HPDE6-E6E7 (cell line): ENCODE measurements at regions not wholly inside any gene's neighbourhood (a gene's known extent, or its start where the extent isn't known, plus 50 kb on each side); places are given as distances from the start of the nearest gene placed in this dataset.
"Not testable (repeated sequence)": the region's sequence is repeated elsewhere in the genome, so short reads cannot be mapped to it uniquely, and the experiment has no call there.

Source experiments
- DNase-seq: peaks from one replicate; pipeline ENCODE4 v3.0.0; 2011; ENCODE audit warnings: missing footprints; ENCODE audit errors: extremely low spot score

DNA sequence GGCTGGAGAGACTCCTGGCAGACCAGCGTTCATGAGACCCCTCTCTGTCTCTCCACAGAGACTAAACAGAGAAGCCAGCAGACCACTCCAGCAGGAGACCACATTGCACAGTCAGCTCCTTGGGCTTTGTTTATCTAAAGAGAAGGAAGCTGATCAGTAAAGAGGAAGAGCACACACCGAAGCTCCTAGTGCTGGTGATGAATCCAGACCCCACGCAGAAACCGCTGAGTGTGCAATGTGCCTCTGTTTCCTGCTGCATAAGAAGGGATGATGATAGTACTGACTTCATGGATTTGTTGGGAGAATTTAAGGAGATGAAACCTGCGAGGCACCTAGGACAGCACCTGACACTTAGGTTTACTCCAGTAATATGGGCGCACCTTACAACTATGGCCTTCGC is 544.1 kb upstream of the ID2 start:
- DNase-seq = no peak

DNA sequence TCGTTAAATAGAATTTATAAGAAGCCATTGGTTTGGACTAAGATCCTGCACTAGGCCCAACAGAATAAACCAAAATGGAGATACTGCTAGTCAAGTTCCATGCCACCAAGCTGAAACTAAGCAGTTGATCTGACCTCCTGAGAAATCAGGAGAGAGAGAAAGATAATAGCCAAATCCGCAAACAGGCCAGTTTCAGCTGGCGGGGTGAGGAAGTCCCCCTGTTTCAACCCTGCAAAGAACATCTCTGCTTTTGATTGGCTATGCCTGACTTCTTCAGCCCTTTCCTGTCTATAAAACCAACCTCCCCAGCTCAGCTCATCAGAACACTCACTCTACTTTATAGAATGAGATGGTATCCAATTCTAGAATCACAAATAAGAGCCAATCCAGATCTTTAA is 543.3 kb upstream of the ID2 start:
- DNase-seq = no peak

DNA sequence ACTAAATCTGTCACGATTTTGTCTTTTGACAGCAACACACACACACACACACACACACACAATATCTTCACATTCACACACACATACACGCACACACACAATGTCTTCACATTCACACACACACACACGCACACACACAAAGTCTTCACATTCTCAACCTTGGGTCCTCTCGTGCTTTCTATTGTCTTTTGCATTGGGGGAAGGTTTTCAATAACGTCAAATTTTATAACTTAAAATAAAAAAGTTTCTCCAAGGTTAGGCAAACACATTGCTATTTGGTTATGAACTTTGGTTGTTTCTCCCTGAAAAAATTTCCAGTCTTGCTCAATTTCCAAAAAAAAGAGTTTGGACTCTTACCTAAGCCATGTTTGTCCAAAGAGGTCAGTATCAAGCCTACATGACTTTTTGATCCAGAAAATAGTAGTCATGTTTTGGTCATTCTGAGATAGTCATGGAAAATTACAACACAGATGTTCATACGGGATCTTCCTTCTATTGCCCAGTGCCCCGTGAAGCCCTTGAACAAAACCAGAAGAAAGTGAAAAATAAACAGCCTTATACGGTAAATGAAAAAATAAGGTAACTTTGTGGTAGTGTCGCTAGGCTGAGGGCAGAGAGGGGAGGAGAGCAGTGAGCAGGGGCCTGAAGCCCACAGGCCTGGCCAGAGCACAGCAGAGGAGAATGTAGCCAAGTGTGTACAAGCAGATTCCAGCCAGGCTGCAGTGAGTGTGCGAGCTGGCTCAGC is 542.8 kb upstream of the ID2 start:
- DNase-seq = no peak

DNA sequence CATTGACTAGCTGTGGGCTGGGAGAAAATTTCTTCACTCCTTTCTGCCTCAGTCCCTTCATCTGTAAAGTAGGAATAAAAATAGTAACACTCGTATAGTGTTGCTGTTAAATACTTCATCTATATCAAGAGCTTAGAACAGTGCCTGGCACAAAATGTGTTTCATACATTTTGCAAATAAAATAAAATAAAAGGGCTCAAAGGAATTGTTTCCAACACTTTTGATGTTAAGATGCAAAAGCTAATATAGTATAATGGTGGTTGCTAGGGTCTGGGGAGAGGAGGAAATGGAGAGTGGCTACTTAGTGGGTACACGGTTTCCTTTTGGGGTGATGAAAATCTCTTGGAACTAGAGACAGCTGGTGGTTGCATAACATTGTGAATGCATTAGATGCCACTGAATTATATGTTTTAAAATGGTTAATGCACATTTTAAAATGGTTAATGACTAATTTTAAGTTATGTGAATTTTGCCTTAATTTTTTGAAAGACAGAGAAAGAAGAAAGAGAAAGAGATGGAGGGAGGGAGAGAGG is 542.1 kb upstream of the ID2 start:
- DNase-seq = no peak

DNA sequence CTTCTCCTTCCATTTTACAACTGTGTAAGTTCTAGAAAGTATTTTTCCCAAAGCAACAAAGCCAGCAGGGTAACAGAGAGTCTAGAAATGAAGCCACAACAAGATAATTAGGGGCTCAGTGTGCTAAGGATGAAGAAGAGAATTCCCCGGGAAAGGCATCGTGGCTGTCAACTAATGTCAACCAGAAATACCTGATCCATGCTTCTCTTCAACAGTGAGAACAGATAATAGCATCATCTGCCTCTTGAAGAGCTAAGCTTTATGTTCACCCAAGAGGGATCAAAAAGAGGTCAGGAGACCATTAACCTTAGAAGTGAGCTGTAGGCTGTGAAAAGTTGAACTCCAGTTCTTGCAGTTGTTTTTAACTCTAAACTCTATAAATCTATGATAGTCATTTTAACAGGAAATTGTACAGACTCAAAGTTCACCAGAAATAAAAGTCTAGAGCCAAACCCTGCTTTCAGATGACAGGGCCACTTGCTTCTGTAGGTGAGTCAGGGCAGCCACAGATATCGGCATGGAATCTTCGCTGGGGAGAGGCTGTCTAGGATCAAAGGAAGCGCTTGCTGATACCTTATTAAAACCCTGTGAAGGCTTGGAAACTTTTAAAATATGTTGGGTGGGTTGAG is 540.7 kb upstream of the ID2 start:
- DNase-seq = no peak

DNA sequence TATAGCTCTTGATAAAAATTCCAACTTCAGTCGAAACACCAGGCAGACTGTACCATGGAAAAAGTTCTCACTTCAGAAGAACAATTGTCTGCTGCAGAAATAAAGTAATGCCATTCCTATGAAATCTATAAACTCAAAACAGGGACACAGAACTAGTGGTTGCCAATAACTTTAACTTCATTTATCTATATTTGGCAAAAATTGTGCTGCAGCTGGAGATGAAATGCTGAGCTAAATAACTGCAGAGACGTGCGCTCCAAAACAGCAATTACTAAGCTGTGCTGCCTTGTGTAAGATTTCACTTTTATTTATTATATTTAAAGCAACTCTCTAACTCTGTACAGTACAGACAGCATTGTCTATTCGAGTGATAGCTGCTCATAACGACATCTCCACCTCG is 540.1 kb upstream of the ID2 start:
- no peak for DNase-seq

DNA sequence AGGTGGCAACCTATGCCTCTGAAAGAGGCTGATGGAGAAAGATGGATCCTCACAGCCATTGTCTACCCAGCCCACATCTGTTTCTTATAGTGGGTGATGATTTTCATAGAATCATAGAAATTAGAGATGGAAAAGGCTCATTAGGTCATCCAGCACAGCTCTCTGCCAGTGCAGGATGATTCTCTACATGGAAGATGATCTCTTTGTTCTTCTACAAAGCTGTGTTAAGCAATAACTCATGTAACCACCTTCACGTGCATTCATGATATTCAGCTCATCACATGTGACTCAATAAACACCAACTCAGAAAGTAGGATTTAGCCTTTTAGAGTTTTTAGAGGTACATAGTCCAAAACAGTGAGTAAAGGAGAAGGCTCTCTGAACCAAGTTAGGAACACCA is 539.4 kb upstream of the ID2 start:
- no peak for DNase-seq

DNA sequence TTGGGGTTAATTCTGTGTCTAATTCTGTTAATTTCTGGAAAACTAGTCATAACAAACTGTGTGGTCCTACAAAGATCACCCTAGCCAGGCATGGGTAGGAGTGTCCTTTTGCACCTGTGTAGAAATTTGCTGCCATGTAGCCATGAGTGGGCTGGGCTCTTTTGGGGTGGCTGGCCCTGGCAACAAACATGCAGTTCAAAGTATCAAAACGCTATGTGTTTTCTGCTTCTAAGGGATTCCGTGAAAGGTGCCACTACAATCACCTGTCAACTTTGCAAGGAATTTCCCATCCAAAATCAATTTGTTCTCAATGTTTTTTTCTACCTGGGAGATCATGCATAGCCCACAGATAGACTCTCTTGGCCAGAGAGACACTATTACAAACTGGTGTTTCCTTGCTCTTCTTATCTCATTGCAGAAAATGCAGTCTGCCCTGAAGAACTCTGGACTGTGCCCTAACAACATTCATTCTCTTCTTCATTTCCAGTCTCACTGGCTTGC is 537.7 kb upstream of the ID2 start:
- no peak for DNase-seq

DNA sequence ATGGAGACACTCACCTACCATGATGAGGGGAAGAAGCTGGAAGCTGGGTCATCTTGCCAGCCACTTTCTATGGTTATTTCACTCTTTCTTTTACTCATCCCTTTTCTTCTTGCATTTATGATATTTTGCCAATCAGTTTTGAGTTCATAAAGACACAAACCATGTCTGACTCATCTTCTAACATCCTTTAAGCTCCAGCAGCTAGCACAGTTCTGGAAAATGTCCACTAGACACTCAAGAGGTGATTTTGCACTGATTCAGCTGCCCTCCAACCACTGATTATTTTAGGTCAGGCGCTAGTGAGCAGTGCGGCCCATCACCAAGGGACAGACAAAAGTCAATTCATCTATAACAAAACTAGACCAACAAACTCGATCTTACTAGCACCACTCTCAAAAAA is 537.1 kb upstream of the ID2 start:
- DNase-seq = no peak

DNA sequence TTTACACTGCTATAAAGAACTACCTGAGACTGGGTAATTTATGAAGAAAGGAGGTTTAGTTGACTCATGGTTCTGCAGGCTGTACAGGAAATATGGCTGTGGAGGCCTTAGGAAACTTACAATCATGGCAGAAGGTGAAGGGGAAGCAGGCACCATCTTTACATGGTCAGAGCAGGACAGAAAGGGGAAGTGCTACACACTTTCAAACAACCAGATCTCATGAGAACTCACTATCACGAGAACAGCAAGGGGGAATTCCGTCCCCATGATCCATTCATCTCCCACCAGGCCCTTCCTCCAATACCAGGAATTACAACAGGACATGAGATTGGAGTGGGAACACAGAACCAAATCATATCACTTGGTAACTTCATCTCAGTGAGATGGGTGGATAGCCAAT is 536.5 kb upstream of the ID2 start:
- not testable (repeated sequence) for DNase-seq

DNA sequence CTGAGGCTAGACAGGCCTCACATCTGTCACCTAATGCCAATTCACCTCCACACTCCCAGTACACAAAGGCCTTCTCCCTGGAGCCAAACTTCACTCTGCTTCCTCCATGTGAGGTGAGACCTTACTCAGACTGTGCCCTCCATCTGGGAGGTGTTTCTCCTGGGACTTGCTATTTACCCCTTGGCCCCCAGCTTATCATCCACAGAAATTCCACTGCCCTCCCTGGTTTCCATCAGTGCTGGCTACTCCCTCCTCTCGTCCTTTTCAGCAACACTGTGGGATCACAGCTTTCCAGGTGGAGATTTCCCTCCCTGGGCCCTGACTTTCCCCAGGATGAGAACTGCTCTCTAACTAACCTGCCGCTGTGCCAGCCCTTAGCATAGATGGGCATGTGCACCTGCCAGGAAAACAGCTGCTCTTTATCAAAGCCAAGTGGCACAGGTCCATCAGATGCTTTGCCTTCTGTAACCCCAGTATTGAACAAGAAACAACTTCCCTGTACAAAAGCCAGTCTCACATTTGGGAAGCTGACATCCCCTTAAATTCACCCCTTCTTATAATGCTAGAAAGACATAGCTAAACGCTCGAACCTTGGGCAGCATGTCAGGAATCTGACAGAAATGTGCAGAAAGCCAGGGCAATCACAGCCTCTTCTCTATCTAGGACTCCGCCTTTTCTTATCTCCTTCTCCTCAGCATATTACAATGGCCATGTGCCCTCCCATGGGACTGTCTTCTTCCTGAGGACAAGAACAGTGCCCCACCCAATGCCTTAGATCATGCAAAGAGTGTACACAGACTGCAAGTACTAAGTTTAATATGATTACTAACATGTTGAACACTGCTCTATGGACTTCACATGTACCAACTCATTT is 535.5 kb upstream of the ID2 start:
- DNase-seq = no peak

DNA sequence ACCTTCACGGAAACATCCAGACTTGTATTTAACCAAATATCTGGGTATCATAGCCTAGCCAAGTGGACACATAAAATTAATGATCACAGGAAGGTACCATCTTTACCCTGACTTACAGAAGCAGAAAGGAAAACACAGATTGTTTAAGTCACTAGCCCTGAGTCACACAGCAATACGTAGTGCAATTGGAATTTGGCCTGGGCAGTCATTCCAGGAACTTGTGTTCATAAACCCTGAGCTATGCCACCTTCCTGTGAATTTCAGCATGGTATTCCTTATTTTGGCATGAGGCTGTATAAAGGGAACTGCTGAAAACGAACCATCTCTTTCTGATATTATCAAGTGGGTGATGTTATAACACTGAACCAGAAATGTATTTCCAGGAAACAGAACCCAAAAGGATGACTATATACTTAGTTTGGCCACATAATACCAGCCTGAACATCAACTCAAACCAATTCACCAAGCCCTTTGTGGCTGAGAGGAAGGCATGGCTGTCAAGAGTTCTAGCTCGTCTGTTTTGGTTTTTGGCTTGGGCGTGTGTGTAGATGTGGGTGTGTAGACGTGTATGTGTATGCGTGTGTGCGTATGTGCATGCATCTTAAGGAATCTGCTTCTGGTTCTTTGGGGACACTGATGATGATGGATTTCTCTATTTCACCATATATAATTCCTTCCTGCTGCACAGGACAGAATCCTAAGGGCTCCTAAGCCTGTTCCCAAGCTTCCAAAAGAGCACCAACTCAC is 533.4 kb upstream of the ID2 start:
- DNase-seq = no peak

DNA sequence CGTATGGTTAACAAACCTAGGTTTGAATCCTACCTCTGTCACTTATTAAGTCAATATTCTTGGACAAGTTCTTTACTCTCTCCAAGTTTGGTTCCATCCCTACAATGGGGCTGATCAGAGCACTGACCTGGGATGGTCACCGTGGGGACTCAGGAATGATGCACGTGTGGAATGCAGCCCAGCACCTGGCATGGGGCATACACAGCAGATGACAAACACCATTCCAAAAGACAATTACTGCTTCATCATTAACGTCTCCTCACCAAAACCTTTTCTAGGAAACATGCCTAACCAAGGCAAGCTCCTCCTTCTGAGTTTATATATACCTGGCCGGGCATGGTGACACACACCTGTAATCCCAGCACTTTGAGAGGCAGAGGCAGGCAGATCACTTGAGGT is 532.9 kb upstream of the ID2 start:
- no peak for DNase-seq

DNA sequence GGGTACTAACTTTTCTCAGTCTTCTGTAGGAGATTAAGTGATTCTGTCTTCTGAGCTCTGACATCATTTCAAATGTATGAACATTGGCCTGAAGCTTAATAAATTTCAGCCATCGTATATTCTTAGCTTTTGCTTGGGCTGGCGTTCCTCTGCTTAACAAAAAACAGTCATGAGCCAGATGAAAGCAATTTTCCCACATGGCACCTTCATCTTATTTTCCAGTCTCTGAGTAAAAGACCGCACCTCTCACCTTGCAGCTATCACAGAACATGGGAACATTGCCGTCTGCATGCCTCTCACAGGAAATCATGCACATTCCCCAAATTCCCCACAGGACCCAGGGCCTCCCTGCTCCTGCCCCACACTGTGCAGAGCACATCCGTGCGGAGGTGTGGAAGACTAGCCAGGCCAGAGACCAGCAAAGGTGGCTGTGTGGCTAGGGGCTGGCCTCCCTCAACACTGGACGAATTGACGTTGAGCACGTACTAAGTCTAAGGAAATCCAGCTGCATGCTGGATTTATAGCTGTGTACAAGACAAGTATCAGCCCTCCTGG is 531.8 kb upstream of the ID2 start:
- no peak for DNase-seq

DNA sequence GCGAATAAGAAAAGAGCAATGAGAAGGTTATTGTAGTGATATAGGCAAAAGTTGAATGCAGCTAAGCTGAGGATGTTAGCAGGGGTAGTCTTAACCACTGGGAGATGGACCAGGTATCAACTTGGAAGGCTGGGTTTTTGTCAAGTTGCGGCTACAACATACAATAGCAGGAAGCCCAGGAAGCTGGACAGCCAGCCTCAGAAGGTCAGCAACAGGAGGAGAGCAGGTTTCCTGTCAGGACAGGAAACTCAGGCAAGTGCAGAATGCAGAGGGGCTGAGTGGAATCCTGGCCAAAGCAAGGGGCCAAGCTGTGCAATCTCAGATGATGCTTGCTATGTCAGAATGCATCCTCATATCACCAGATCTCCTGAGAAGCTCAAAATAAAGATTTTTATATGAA is 530.0 kb upstream of the ID2 start:
- no peak for DNase-seq

DNA sequence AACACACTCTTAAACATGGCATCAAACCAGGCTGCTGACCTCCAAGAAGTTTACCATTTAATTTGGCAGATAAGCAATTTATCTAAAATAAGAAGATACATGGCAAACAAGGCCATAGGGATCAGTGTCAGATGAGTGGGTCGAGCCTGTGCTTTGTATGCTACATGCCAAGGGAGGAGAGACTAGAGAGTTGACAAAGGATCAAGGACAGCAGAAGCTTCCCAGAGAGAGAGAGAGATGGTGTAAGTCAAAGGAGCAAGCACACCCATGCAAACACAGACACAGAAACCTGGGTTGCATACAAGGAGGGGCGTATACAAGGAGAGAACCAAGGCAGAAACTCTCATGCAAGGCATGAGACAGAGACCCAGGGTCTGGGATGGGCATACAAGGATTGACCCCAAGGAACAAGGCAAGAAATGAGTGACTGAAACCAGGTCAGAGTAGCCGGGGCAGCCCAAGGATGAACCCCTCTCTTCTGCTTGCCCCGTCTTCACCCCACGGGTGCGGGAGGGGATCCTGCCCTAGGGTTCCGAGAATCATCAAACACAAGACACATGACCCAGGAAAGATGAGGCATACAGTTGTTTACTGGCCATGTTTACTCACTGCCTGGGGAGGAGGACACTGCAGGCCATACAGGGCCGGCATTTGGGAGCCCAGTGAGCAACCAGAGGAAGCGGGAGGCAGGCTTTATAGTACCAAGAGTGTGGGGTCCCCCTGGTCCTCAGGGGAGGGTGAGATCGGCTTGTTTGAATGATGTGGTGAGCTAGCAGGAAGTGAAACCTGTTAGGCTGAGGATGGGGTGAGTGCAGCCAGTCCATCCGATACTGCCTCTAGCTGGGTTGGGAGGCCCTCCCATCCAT is 529.2 kb upstream of the ID2 start:
- DNase-seq = no peak

DNA sequence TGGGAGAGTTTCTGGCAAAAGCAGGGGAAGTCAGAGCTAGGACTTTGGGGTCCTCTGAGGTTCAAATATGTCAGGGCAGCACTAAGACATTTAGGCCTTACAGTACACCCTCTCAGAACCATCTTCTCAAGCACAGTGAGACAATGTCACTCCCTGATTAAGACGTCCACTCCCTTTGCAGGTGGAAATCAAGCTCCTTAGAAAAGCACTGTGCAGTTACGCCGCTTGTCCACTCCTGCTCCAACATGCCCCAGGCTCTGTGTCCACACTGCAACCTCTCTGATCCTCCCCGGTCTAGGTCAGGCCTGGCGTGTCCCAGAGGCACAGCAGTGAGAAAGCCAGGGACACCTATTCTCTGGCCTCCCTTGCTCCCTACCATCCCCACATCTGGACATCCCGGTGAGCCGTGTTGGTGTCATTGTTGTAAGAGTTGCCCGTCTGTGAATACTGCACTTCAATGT is 528.6 kb upstream of the ID2 start:
- DNase-seq = no peak

DNA sequence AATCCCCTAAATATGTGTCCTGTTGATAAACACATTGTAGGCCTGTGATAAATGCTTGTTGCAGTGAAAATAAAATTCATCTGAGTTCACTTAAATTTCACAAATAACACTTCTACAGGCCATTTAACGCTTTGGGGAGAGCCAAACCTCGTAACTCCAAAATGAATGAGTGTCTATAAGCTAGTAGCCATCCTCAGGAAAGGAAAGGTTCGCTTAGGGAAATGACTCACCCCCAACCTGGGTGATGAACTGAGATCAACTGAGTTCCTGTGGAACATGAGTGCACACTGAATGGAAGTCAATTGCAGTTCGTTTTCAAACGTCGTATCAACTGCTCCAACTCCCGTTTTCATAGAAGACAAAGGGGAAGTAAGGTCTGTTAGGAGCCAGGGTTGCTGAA is 527.6 kb upstream of the ID2 start:
- no peak for DNase-seq

DNA sequence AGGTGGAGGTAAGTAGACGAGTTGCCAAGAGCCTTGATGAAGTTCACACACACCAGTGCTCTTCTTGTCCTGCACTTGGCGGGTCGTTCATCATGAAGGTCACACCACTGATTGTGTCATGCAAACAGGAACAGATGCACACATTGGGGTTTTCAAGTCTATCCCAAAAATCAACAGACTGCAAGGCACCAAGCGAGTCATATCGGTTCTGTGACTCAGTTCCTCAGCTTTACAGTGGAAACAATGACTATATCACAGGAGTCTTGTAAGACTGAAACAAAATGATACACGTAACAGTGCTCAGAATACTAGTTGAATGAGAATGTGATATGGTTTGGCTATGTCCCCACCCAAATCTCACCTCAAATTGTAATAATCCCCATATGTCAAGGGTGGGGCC is 526.9 kb upstream of the ID2 start:
- DNase-seq = no peak
